Brain microvascular endothelial cell (primary cell): ENCODE measurements at regions not wholly inside any gene's neighbourhood (a gene's known extent, or its start where the extent isn't known, plus 50 kb on each side); places are given as distances from the start of the nearest gene placed in this dataset.

ENCODE experiments used
- DNase-seq: peaks from one replicate; pipeline ENCODE4 v3.0.0-alpha.2; 2020
- H3K27ac ChIP-seq: fragments of 250-450 bp; sonication (Bioruptor Pico); 2 replicates; pipeline ENCODE4 v1.5.1; 2020; ENCODE audit warnings: mild to moderate bottlenecking, moderate library complexity
- H3K27me3 ChIP-seq: fragments of 250-450 bp; sonication (Bioruptor Pico); replicated peaks from 2 replicates; pipeline ENCODE4 v1.5.1; 2020; ENCODE audit warnings: mild to moderate bottlenecking
- H3K36me3 ChIP-seq: fragments of 250-450 bp; sonication (Bioruptor Pico); replicated peaks from 2 replicates; pipeline ENCODE4 v1.5.1; 2020; ENCODE audit warnings: mild to moderate bottlenecking
- H3K4me3 ChIP-seq: 2 replicates; pipeline ENCODE4 v1.5.1; 2011; ENCODE audit warnings: low read depth, mild to moderate bottlenecking, control low read depth, low read length, moderate library complexity
- in situ Hi-C: cut with HindIII; loops from 2 replicates; pipeline ENCODE4 v1.10.0; 2017; ENCODE audit warnings: low sequenced_read_pairs, low pct_ligation_motif_present
- TF ChIP-seq, protein P1 (sequence below): IDR thresholded peaks from 2 replicates; pipeline ENCODE4 v1.5.1; 2011; ENCODE audit warnings: low read depth, mild to moderate bottlenecking, moderate library complexity, low read length, control low read depth, inconsistent platforms; ENCODE audit errors: missing control alignments

DNA sequence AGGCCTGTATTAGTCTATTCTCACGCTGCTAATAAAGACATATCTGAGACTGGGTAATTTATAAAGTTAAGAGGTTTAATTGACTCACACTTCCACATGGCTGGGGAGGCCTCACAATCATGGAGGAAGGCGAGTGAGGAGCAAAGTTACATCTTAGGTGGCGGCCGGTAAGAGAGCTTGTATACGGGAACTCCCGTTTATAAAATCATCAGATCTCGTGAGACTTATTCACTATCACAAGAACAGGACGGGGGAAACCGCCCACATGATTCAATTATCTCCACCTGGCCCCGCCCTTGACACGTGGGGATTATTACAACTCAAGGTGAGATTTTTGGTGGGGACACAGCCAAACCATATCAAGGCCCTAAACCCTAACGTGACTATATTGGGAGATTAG, 110.1 kb downstream of the LLPH start:
- TF ChIP-seq, protein P1, sequence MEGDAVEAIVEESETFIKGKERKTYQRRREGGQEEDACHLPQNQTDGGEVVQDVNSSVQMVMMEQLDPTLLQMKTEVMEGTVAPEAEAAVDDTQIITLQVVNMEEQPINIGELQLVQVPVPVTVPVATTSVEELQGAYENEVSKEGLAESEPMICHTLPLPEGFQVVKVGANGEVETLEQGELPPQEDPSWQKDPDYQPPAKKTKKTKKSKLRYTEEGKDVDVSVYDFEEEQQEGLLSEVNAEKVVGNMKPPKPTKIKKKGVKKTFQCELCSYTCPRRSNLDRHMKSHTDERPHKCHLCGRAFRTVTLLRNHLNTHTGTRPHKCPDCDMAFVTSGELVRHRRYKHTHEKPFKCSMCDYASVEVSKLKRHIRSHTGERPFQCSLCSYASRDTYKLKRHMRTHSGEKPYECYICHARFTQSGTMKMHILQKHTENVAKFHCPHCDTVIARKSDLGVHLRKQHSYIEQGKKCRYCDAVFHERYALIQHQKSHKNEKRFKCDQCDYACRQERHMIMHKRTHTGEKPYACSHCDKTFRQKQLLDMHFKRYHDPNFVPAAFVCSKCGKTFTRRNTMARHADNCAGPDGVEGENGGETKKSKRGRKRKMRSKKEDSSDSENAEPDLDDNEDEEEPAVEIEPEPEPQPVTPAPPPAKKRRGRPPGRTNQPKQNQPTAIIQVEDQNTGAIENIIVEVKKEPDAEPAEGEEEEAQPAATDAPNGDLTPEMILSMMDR, result no peak
- Histone ChIP-seq H3K36me3 (no peaks in the 10 kb centered on the region), H3K27me3 (no peaks in the 10 kb centered on the region), H3K4me3 (no peak overlapping the region), H3K27ac (no peak overlapping the region)
- in situ Hi-C loops, result no loop called here
- no peak for DNase-seq

DNA sequence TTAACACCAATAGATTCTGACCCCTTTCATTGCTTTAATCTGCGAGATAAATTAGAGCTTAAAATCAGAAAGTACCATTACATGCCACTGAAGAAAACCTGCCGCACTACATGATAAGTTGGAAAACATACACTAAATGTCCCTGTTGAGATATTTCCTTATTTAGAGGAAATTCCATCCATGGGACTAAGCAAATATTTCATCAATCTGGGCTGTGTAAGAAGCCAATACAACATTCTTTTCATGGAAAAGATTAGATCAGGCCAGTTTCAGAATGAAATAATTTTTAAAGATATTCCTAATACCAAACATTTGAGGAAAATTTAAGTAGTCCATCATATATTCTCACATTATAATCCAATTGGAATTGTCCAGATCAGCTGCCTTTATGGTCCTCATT, 112.8 kb downstream of the LLPH start:
- no peaks in the 10 kb centered on the region for H3K36me3 ChIP-seq
- DNase-seq, result no peak
- TF ChIP-seq, protein P1, result no peak
- no peak overlapping the region for H3K4me3 ChIP-seq
- no peak overlapping the region for H3K27ac ChIP-seq
- in situ Hi-C loops, result no loop called here
- no peaks in the 10 kb centered on the region for H3K27me3 ChIP-seq
